ENCODE measurements at regions not wholly inside any gene's neighbourhood (a gene's known extent, or its start where the extent isn't known, plus 50 kb on each side); places are given as distances from the start of the nearest gene placed in this dataset.
"Not testable (repeated sequence)": the region's sequence is repeated elsewhere in the genome, so short reads cannot be mapped to it uniquely, and the experiment has no call there.

- no peak for DNase-seq
Observed at GRCh38 chr10:31188792-31189406, 130.1 kb upstream of the ZEB1 start.

GRCh38 chr10:31190488-31190887 is 128.5 kb upstream of the ZEB1 start:
- no peak for DNase-seq

DNA sequence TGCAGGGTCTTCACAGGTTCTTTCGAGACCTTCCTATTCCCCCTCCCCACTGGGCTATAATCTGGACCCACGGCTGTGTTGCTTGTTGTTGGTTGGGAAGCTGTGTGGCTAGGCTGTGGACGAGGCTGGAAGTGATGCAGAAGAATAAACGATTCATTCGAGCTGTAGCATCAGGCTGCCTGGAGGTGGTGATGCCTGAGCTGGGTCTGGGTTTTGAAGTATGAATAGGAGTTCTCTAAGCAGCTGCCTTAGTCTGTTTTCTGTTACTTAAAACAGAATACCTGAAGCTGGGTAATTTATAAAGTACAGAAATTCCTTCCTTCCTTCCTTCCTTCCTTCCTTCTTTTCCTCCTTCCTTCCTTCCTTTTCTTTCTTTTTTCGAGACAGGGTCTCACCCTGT is 126.5 kb upstream of the ZEB1 start:
- no peak for DNase-seq

GRCh38 chr10:31194986-31195385 is 124.0 kb upstream of the ZEB1 start:
- DNase-seq = no peak

GRCh38 chr10:31197886-31198285 is 121.1 kb upstream of the ZEB1 start:
- no peak for DNase-seq

GRCh38 chr10:31204090-31204489 is 114.9 kb upstream of the ZEB1 start:
- DNase-seq = no peak

DNA sequence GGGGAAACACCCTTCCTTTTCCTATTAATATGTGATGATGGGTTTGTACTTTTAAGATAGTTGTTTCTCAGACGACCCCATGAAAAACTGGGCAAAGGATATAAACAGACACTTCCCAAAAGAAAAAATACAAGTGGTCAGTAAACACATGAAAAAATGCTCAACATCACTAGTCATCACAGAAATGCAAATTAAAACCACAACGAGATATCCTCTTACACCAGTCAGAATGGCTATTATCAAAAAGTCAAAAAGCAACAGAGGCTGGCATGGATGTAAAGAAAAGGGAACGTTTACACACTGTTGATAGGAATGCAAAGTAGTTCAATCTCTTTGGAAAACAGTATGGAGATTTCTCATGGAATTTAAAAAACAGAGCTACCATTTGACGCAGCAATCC is 111.4 kb upstream of the ZEB1 start:
- no peak for DNase-seq

GRCh38 chr10:31209478-31209877 is 109.5 kb upstream of the ZEB1 start:
- DNase-seq = no peak

DNA sequence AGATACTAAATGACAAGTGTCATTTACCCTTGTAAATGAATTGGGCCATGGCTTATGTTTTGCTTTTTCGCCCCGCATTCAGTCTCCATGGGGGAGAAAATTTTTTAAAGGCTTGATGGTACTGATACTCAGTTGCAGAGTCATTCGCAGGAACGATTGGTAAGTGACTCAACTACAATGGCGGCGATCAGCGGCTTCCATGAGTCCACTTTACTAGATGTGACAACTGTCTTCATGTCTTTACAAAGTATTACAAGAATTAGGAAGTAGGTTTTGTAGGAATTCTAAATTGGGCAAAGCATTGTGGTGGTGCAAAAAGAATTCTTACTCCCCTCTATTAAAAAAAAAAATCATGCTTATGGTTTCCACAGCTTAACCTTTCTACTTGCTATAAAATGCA is 108.8 kb upstream of the ZEB1 start:
- DNase-seq = no peak

- no peak for DNase-seq
Observed at GRCh38 chr10:31213959-31214358, 105.1 kb upstream of the ZEB1 start.

DNA sequence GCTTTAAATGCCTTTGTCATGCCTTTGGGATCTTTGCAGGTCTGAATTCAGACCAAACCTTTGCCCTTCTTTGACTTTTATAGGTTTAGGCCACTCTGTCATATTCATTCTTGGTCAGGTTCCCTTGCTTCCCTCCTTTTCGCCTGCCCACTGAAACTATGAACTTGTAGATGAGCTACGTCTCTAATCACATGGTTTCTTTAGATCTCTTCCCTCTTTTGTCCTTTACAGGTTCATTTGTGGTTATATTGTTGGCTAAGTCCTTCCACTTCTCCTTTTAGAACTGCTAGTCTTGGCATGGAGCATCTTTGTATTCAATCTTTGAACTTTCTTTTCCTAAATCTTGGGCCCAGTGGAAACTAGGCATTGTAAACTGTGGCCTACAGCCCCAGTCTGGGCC is 104.0 kb upstream of the ZEB1 start:
- DNase-seq = no peak

DNA sequence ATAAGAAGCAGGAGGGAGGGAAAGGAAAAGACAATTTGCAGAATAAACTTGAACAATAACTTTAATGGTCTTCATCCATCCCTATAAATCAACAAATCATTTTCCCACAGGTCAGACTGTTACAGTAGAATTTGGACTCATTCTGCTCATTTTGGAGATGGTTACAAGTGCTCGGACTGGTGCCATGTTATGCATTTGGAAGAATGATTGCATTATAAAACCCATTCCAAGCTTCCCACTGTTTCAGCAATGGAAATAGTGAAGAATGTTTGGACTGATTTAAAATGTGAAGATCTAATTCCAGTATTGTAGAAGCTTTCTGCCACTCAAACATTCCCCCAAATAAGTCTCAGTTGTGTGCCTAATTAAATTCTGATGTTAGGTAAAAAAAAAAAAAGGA is 99.7 kb upstream of the ZEB1 start:
- DNase-seq = no peak

DNA sequence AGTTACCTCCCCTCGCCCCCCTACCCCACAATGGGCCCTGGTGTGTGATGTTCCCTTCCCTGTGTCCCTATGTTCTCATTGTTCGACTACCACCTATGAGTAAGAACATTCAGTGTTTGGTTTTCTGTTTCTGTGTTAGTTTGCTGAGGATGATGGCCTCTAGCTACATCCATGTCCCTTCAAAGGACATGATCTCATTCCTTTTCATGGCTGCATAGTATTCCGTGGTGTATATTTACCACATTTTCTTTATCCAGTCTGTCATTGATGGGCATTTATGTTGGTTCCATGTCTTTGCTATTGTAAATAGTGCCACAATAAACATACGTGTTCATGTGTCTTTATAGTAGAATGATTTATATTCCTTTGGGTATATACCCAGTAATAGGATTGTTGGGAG is 90.2 kb upstream of the ZEB1 start:
- not testable (repeated sequence) for DNase-seq

DNA sequence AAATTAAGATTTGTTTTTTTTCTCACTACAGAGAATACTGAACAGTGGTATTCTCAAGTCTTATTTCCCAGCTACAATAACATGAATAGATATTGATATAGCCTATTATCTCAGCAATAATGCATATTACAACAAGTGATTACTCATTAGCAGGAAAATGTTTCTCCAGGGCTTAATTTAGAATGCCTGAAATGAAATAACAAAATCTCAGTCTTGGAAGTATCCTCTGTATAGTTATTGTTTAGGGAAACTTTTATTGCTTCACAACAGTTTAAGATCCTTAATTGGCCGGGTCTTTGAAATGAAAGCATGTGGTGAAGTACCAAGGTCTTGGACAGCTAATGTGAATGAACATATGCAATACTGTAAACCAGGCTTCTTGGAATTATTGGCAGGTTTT is 79.1 kb upstream of the ZEB1 start:
- no peak for DNase-seq

DNA sequence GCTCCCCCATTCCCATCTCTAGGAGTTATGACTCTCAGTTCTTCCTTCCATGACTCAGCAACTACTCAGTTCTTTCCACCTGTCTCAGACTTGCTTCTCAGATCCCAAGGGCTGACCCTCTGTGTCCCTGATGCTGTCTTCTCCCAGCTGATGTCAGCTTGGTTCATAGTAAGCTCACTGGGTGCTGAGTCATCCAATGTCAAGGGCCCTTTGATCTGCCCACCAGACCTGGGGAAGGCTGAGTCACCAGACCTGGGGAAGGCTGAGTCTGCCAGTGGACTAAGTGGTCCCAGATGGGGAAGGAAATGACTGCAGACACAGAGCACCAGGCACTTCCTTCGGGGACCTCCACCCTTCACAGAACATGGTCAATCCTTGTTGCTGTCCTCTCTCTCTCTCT is 76.1 kb upstream of the ZEB1 start:
- no peak for DNase-seq

- DNase-seq = not testable (repeated sequence)
Observed at GRCh38 chr10:31251118-31251517, 67.9 kb upstream of the ZEB1 start.

DNA sequence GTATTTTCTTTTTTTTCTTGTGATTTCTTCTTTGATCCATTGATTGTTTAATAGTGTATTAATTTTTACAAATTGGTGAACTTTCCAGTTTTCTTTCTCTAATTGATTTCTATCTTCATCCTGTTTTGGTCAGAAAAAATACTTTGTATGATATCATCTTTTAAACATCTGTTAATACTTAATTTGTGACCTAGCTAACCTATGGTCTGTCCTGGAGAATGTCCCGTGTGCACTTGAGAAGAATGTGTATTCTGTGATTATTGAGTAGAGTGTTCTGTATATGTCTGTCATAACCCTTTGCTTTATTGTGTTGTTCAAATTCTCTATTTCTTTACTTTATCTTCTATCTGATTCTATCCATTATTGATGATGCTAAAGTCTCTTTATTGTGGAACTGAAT is 65.8 kb upstream of the ZEB1 start:
- DNase-seq = no peak

DNA sequence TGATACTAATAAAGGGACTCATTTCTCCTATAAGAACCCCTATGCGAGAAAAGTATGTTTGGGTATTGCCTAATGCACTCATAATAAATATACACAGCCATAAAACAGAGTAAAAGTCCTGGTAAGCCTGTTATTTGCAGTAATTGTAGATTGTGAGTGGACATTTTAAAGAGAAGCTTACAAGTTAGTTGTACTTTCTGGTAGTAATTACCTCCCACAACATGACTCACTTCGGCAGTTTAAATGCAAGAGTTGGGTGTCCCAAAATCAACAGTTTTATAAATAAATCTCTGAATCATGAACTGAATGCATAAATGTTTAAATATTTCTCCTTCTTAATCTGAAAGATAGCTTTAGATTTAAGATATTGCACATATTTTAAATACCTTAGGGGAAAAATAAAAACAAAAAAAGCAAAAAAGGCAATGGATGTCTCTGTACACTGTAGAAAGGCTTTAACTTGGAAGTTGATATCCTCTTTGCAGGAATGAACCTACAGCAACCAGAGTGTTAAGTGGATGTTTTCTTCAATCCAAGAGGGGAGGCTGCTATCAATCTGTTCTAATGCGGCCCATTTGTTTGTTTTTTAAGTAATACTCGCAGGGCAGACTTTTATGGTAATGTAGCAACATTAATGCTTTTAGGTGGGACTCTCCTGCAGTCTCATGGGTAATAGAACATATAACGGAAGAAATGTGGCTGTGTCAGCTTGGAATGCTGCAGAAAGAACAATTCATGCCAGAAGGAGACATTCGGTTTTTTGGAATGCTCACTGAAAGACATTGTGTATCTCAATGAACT is 57.3 kb upstream of the ZEB1 start:
- DNase-seq = no peak

- no peak for DNase-seq
Observed at GRCh38 chr10:31262672-31263071, 56.3 kb upstream of the ZEB1 start.

DNA sequence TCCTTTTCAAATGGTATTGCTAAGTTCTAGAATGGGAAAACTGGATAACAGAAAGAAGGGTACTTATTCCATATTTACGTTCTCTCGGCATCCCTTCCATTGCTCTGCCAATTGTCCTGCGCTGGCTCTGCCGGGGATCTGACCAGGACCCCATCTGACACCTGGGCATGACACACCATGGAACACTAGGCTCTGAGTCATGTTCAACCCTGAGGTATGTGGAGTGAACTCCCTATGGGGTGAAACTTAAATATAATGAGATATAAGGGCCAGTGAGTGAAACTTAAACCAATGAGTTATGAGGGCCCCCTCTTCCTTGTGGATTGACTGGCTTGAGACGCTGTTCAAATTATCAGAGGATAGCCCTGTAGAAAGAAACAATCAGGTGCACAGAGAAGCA is 55.1 kb upstream of the ZEB1 start:
- no peak for DNase-seq

- DNase-seq = no peak
Observed at GRCh38 chr10:31268444-31269303, 50.3 kb upstream of the ZEB1 start.
